Fibroblast of skin of right biceps (primary cell): ENCODE measurements at regions not wholly inside any gene's neighbourhood (a gene's known extent, or its start where the extent isn't known, plus 50 kb on each side); places are given as distances from the start of the nearest gene placed in this dataset.
A peak's percentile ranks its signal among the peaks of the same experiment; 100 is the strongest.
"Not testable (repeated sequence)": the region's sequence is repeated elsewhere in the genome, so short reads cannot be mapped to it uniquely, and the experiment has no call there.

ENCODE experiments used
- DNase-seq: peaks from one replicate; pipeline ENCODE4 v3.0.0-alpha.2; 2013

DNA sequence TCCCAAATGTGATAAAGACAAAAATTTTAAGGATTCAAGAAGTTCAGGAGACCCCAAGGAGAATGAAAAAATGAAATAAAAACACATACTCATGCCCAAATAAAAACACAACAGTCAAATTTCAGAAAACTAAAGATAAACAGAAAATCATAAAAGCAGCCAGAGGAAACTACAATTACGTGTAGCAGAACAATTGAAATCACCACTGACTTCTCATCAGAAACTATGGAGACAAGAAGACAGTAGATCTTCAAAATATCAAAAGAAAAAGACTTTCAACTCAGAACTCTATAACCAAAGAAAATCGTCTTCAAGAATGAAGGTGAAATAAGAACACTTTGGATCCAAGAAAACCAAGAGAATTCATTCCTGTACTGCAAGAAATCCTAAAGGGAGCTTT is 54.9 kb downstream of the DIO3 start:
- DNase-seq = no peak

DNA sequence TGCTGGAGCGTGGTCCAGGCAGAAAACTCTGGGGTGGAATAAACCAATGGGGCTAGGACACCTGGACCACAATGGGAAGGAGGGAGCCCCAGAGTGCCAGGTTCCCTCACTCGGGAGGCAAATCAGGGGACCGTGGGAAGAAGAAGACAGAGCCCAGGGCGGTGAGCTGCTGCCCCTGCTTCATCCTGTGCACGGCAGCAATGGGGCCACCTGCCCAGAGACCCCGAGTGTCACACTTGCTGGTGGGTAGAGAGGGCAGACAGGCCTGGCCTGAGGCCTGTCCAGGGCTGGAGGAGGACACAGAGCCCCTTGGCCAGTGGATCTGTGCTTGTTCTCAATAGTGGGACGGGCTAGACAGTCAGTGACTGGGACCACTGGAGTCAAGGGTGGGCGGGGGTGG is 58.2 kb downstream of the DIO3 start:
- DNase-seq = no peak

DNA sequence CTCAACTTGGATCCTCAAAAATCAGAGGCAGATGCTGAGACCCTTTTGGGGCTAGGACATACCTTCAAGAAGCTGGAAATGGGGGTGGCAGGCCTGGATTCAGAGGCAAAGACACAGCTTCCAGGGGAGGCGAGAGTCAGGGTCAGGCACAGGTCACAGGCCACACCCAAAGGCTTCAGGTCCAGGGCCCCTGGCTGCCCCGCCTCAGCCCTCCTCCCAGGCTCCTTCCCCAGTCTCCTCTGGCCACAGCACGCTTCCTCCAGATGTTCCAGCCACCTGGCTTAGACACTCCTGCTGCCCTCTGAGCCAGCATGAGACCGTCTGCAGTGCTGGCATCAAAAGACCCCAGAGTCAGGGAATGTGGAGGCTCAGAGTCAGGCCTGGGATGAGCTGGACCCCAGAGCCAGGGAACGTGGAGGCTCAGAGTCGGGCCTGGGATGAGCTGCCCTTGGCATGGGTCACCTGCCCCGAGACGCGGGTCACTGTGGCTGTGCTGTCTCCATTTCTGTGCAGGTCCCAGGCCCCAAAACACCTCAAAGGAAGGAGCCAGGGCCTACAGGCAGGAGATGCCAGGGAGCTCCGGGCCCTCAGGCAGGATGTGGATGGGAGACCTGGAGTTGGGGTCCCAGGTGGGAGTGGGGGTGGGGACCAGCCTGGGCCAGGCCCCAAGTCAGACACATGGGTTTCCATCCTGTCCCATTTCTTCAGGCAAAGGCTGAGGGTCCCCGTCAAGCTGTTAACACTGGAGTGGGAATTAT is 58.9 kb downstream of the DIO3 start:
- DNase-seq = no peak

DNA sequence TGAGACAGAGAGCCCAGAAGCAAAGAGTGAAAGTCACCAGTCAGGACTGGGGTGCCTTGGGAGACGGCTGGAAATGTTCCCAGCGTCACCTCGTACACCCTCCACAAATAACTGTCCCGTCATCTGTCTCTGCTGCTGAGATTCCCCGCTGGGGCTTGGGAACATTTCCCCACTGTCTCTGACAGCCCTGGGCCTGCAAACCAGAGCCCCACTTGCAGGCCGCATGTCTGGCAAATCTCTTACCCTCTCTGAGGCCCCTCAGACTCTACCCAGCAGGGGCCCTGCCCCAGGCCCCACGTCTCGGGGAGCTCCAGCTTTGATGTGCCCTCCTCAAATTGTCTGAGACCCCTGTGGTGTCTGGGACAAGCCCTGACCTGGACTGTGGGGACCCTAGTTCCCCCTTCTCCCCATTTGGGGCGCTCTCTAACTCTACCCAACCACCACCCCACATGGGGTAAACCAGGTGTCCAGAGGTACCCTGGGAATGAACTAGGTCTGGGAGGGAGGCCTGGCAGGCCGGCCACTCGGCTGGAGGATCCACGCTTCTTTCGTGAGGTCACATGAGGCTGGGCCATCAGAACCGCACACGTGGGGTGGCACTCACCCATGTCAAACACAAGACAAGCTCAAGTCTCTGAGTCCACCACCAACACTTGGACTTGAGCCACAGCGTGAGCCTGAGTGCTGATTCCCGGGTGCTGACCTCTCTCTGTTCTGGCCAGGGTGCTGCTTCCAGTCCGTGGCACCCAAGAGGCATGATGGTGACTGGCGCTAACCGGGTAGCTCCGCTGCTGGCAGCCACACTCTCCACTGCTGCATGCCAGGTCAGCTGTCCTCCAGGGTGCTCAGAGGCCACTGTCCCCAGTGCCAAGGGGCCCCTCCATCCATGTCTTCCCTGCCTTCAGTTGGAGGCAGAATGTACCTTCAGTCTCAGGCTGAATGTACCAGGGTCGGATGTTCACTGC is 59.8 kb downstream of the DIO3 start:
- DNase-seq = no peak

DNA sequence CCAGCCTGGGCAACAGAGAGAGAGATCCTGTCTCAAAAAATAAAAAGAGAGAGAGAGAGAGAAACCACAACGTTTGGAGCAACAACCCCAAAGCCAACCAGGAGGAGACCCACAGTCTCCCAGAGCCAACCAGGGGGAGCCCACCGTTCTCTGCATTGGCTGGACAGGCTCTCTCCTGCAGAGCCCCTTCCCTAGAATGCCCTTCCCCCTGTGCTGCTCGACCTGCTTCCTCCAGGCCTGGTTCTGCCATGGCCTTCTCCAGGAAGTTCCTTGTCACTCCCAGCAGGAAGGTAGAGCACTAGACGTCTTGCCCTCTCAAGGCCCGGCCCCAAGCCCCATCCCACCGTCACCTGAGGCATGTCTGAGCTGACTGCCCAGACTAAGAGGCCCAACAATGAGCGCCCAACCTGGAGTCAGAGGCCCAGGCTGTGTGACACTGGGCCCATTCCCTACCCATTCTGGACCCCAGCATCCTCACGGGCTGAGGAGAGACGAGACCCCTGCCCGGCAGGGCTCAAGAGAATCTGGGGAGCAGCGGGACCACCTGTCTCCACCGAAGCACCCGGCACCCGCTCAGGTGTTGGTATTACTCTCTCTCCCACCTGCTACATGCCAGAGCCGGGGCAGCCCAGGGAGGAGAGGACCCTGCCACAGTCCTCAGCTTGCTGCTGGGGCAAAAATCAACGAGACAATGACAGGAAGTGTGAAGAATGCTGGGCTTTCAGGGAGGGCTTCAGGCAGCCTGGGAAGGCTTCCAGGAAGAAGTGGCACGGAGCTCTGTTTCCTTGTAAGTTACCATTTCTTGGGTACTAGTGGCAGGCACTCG is 61.2 kb downstream of the DIO3 start:
- no peak for DNase-seq

DNA sequence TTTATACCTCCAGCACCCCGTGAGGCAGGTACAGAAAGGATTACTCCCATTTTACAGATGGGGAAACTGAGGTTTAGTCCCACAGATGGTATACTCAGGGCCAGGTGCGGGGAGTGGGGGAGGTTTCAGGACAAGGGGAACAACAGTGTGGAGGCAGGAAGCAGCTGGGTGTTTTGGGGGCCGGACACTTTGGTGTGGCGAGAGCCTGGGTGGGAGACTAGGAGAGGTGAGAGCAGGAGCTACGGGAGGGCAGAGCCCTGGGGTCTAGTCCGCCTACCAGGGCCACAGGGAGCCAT is 61.7 kb downstream of the DIO3 start:
- DNase-seq = no peak

DNA sequence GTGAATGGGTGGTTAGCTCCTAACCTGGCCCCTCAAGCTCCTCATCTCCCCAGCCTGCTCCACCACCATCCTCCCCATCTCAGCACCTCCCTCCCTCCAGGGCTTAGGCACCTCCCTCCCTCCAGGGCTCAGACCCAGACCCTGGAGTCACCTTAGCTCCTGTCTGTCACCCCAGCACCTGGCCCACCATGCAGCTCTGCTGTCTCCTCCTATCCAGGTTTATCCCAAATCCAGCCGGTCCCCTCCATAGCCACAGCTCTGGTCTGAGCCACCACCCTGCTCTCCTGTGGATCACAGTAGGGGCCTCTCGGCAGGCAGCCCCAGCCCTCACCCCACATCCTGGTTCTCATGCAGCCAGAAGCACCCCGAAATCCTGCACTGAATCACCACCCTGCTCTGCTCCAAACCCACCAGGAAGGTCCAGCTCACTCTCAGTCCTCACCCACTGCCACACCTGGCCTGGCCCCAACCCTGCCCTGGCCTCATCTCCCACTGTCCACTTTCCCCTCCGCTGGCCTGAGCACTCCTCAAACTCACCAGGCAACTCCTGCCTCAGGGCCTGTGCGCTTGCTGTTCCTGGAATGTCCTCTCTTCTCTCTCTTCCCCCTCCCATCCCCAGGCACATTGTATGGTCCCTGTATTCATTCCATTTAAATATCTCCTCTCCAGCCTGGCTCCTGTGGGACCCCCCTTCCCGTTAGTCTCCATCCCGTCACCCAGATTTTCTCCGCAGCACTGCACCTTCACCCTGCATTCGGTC is 62.6 kb downstream of the DIO3 start:
- DNase-seq = no peak

DNA sequence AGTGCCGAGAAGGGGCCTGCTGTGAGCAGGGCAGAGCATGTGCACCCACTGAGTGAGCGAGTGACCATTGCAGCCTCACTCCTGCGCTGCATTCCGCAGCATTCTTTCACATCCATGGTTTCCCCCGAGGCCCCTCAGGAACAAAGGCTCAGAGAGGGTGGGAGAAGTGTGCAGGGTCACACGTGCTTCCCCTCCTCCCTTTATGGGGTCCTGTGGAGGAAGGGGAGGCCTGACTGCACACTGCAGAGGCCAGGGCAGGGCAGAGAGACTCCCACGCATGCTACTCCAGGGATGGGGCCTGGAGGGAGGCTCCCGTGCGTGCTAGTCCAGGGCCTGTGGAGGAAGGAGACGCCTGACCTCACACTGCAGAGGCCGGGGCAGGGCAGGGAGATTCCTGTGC is 63.2 kb downstream of the DIO3 start:
- DNase-seq = no peak

DNA sequence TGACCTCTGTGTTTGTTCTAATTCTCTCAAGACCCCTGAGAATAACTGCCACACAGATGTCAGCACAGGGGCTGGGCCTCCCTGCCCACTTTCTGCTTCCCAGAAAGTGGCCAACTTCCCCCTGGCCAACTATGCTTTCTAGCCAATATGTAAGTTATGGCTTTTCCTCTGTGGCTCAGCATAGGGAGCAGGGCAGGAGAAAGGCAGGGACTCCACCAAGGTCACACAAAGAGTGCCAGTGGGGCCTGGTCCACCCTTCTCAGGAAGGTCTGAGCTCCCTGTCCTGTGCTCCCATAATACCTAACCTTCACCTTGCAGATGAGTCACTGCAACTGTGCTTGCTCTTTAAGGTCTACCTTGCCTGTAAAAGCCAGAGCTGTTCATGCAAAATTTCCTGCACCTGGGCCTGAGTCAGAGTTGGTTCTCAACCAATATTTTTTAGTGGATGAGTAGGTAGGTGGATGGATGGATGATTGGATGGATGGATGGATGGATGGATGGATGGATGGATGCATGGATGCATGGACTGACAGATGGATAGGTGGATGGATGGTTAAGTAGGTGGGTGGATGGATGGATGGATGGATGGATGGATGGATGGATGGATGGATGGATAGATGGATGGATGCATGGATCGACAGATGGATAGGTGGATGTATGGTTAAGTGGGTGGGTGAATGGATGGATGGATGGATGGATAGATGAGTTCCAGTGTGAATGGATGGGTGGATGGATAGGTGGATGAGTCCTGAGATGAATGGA is 64.2 kb downstream of the DIO3 start:
- DNase-seq = no peak

DNA sequence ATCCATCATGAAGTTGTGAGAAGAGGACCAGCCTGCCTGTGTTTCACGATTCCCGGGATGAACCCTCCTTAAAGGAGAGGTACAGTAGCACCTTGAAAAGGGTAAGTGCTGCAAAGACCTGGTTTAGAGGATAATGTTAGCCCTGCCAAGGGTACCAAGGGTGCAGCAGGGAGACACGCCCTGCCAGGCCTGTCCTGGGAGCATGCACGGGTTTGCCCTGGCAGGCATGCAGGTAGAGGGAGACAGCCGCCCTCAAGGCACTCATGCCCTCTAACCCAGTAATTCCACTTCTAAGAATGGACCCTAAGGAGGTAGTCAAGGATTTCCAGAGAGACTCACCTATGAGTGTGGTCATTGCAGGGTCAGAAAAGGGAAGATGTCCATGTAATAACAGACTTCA is 65.0 kb downstream of the DIO3 start:
- no peak for DNase-seq

DNA sequence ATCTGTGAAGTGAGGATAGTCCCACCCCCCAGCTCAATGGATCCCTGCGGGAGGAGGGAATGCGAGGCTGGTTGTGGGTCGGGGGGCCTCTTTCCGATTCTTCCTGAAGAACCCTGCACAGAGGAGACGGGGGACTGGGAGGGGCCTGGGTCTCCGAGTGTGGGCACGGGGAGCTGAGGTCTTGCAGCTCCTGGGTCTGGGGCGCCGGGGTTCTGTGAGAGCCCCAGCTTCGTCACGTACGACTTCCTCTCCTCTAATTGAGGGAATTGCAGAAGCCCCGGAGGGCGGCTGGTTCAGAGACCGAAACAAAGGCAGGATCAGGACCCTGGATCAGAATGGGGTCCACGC is 66.6 kb downstream of the DIO3 start:
- DNase-seq = no peak

DNA sequence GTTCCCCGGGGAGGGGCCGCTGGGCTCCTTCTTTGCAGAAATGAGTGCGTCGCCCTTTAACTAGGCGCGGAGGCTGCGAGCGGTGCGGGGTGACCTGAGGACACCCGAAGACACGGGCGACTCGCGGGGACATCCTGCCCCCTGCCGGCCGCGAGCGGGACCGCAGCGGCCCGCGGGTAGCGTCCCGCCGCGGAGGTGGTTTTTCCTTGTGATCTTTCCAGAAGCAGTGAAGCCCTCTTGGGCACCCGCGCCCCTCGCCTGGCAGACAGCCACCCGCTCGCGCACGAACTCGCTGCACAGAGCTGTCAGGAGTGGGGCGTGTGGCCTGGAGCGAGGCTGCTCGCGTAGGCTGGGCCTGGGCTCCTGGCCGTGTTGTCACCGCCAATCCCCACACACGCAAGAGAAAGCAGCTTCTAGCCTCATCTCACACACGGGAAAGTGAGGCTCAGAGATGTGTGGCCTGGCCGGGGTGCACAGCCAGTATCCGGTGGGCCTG is 67.2 kb downstream of the DIO3 start:
- DNase-seq = peak; percentile 59

DNA sequence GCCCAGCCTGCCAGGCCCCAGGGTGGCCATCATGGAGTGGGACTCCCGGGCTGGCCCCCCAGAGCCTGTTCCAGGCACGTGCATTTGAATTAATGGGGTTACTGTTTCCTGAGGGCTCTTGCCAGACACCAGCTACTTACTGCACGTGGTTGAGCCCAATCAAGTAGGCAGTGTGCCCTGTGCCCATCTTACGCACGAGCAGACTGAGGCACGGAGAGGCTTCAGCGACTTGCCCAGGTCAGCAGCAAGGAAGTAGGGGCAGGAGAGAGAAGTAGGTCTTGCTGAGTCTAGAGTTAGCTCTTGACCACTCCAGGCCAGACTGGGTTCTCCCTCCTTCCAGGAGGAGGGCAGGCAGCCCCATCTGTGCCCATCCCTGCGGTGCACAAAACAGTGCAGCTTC is 67.7 kb downstream of the DIO3 start:
- no peak for DNase-seq

DNA sequence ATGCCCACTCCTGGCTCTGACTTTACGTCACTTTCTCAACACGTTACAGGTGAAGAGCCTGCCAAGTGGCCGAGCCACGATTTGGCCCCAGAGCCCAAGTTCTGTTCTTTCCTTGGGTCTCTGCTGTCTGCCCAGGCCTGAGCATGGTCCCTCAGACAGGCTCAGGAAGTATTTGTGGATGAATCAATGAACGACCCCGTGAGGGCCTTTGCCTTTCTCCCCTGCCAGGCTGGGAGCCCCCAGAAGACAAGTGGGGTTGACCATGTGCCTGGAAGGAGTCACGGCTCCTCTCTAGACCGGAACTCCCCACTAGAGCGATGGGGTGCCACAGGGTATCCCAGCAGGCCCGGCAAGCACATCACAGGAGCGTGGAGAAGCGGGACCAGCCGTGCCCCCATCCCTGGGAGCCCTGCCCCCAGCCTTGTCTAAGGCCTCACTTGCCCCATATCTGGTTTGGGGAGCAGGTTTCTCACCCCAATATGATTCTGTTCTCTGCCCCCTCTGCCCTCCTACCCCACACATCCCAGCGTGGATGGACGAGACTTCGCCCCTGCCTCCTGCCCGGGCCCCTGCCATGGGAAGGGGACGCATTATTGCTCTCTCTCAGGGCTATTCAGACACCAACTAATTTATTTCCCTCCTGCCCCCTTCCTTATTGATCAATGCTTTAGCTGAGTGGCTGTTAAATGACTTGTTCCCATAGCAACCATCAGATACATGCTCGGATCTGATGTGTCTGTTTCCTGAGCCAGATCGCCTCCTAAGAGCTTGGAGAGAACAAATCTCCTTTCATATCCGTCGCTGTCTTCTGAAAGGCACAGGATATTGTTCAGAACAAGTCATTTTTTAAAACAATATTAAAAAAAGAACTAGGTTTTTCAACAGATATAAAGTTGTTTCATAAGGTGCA is 69.0 kb downstream of the DIO3 start:
- no peak for DNase-seq

DNA sequence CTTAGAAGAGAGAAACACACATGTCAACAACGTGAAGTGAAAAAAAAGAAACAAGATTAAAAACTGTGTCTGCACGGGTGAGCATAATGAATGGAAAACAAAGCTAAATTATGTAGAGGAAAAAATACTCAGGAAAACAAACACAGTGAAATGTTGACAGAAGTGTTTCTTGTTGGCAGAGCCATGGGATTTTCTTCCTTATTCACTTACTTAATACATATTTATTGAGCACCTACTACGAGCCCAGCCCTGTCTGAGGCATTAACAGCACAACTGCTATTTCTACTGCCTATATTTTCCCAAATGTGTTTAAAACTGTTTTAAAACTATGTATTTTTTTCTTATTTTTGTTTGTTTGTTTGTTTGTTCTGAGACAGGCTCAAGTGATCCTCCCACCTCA is 69.9 kb downstream of the DIO3 start:
- DNase-seq = no peak

DNA sequence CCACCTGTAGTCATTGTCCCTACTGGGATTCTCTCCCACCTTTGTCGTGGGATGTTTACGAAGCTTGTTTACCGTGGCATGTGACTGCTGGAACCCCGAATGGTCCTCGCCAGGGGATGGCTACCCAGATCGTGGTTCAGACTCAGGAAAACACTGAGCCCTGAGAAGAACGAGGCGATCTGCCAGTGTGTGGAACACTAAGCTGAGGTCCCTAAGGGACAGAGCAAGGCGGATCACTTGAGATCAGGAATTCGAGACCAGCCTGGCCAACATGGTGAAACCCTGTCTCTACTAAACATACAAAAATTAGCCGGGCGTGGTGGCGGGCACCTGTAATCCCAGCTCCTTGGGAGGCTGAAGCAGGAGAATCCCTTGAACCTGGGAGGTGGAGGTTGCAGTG is 70.7 kb downstream of the DIO3 start:
- not testable (repeated sequence) for DNase-seq

DNA sequence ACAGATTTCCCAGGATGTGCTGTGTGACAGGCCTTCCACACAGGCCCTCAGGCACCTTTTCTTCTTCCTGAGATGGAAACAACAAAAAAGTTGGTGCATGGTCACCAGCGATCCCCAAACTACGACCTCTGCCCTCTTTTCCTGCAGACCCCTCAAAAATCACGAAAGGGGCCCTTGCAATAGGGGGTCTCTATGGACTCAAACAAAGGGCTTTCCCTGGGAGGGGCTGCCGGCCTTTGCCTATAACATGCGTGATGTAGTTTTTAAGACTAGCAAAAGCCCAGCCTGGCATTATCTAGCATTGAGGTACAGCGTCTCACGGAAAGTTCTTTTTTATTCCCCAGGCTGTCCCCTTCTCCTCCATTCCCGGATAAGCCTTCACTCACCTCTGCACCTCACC is 71.2 kb downstream of the DIO3 start:
- DNase-seq = no peak

DNA sequence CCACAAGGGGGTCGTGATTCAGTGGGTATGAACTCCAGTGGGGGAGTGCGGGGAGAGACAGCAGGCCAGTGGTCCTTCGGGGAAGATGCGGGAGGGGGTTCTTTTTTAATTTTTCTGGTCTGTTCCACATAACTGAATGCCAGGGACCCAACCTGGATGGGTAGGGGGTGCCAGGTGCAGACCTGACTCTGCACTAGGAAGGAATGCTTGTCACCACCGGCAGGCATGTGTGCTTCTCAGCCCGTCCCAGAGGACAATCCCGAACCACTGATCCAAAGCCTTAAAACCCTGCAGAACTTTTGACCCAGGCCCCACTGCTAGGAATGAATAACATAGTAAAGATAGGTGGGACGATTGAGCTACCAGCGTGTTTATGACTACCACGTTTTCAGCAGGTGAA is 72.0 kb downstream of the DIO3 start:
- DNase-seq = no peak

DNA sequence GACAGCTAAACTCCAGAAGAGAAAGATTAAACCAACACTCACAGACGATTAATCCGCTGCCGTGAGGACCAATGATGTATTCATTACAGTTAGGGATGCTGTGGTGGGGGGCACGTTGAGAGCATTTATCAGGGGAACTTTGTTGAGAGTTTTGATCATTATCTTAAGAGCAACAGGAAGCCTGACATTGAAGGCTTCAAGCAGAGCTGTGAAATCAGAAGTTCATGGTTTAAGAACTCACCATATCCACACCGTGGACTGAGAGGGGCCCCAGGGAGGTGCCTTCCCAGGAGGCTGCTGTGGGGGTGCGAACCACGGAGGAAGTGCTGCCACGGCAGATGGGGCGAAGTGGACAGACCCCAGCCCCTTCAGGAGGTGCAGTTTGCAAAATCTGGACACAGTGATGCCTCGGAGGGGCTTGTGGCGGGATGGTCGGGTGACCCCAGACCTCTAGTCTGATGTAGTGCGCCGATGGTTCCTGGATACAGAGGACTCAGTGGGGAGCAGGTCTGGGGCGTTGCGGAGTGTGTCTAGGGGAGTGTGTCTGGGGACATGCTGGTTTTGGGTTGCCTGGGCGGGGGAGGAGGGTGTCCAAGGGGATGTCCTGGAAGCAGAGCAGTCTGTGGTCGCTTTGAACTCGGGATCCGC is 73.0 kb downstream of the DIO3 start:
- no peak for DNase-seq
